Esophagus squamous epithelium (tissue), 4 donors: ENCODE measurements at regions not wholly inside any gene's neighbourhood (a gene's known extent, or its start where the extent isn't known, plus 50 kb on each side); places are given as distances from the start of the nearest gene placed in this dataset.
A peak's percentile ranks its signal among the peaks of the same experiment; 100 is the strongest.

ENCODE experiments used
- POLR2A ChIP-seq, 4 donors: fragments of 450-650 bp; IDR thresholded peaks; one replicate each; pipeline ENCODE4 v1.6.1; 2017; ENCODE audit warnings: antibody characterized with exemption in 4 of 4, mild to moderate bottlenecking in 4 of 4, moderate library complexity in 3 of 4
- TF ChIP-seq, protein P1 (sequence below), 6 experiments: fragments of 450-650 bp in 4 of 6; fragments of 200-600 bp in 2 of 6; sonication (generic) in 2 of 6; IDR thresholded peaks; one replicate each; pipeline ENCODE4 v1.5.1; 2016 to 2019; ENCODE audit warnings: antibody characterized with exemption in 6 of 6, mild to moderate bottlenecking in 4 of 6, moderate library complexity in 4 of 6

DNA sequence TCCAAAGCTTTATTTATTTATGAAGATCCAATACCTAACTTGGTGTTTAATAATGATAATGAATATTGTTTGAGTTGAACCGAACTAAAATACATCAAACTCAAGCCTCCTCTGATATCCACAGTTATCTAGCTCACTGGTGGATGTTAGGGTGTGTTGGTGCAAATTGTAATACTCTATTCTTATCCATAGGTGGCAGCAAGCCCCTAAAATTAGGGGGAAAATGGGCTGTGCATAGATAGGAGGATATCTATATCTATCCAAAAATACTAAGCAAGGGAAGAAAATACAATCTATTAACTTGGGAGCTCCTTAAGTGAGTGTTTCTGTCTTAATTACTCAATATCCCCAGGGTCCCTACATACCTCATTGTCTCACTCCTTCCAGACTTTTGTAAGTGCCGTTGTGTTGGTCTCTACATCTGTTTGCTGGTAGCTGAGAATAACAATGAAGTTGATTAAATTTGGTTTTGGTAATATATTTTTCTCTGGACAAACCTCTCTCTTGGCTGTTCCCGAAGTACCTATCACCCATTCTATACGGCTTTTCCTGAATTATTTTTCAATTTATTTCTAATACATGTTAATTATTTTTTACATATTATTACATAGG is 55.0 kb upstream of the VWDE start:
- TF ChIP-seq, protein P1, sequence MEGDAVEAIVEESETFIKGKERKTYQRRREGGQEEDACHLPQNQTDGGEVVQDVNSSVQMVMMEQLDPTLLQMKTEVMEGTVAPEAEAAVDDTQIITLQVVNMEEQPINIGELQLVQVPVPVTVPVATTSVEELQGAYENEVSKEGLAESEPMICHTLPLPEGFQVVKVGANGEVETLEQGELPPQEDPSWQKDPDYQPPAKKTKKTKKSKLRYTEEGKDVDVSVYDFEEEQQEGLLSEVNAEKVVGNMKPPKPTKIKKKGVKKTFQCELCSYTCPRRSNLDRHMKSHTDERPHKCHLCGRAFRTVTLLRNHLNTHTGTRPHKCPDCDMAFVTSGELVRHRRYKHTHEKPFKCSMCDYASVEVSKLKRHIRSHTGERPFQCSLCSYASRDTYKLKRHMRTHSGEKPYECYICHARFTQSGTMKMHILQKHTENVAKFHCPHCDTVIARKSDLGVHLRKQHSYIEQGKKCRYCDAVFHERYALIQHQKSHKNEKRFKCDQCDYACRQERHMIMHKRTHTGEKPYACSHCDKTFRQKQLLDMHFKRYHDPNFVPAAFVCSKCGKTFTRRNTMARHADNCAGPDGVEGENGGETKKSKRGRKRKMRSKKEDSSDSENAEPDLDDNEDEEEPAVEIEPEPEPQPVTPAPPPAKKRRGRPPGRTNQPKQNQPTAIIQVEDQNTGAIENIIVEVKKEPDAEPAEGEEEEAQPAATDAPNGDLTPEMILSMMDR (IDR thresholded peaks at IDR 0.05): peak in 4 of 6 experiments; percentile 38 to 59 (median 47)
- TF ChIP-seq POLR2A (IDR thresholded peaks at IDR 0.05): no peak
